ENCODE measurements at regions not wholly inside any gene's neighbourhood (a gene's known extent, or its start where the extent isn't known, plus 50 kb on each side); places are given as distances from the start of the nearest gene placed in this dataset.

DNA sequence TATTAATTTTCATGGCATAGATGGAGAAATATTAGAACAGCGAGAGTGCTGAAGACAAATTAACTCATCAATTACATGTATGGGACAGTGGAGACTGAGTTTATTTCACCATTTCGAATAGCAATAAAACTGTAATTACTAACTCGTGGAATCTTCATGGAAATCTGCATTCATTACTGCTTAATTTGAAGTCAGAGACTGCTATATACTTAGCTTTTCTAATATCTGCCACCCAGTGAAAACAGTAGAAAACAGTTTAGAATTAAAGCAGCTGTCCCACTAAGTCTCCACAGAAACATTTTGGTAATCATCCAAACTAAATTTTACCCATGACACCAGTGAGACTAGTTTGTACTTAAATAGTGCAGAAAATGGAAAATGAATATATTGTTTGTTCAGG, 56.8 kb downstream of the IZUMO3 start:
- DNase-seq: no peak

DNA sequence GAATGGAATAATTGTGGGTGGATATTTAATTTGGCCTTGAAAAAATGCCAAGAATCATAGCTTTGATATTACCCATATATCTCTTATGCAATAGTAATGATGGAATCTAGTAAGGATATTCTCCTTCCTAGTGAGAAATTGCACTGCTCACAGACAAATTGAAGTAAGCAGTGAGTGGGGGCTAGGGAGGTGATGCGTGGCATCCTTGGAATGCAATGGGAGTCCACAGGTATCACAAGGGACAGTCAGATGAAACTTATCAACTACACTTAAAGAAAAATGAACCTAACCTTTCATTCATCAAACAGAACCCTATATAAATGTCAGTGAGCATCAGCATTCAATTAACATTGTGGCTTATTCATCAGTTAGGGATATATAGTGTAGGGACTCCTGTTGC, 57.8 kb downstream of the IZUMO3 start:
- no peak for DNase-seq

GRCh38 chr9:24487250-24487861, 58.3 kb downstream of the IZUMO3 start:
- no peak for DNase-seq

- peak in 1 of 2 experiments; percentile 19 for DNase-seq
Observed at GRCh38 chr9:24479361-24480059, 66.2 kb downstream of the IZUMO3 start.

- no peak for DNase-seq
Observed at GRCh38 chr9:24464319-24464951, 81.3 kb downstream of the IZUMO3 start.

DNA sequence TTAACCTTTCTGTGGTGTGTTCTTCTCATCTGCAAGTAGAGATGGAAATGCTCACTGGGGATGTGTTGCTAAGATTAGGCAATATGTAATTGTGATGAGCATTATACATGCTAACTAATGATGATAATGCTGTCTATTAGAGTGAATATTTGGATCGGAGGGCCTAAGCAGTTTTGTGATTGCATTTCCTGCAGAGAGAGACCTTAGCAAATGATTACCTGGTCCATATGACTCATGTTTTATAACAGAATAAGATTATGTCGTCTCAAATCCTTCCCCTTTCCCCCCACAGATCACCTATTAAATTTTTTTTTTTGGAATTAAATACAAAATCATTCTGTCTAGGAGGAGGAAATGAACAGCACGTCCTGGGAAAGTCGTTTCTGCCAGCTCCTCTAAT, 82.7 kb downstream of the IZUMO3 start:
- no peak for DNase-seq

DNA sequence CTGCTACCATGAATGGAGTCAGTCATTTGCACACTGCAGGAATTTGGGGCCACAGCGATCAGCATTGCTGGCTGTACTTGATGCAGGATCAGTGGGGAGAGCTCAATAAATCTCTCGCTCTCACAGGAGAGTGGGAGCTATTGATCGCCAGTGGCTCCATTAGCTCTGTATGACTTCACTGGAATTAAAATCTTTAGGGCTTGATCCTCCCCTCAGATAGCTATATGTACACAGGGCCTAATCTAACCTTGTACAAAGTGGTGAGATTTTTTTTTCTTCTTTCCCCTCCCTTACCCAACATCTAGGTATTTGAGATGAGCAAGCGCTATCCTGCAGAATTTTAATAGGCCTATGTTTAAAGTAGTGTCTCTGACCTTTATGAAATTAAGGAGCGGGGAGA, 84.9 kb downstream of the IZUMO3 start:
- DNase-seq: no peak

- DNase-seq: no peak
Observed at GRCh38 chr9:24459953-24460352, 85.7 kb downstream of the IZUMO3 start.

DNA sequence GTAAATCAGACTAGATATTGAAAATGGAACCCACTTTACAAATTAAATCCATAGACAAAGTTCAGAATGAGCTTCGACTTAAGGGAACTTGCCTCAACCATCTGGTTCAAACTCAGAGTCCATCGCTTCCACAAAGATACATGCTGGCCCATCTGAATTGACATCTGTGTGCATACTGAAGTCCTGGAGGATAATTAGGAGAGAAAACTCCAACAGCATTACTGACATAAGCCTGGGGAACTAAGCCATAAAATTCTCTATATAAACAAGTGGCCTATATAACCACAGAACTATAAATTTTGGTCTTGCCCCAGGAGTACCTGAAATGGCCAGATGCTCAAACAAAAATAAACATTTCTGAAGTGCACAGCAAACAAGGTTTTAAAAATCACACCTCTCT, 94.4 kb downstream of the IZUMO3 start:
- no peak for DNase-seq

- DNase-seq: no peak
Observed at GRCh38 chr9:24449976-24450375, 95.7 kb downstream of the IZUMO3 start.

DNA sequence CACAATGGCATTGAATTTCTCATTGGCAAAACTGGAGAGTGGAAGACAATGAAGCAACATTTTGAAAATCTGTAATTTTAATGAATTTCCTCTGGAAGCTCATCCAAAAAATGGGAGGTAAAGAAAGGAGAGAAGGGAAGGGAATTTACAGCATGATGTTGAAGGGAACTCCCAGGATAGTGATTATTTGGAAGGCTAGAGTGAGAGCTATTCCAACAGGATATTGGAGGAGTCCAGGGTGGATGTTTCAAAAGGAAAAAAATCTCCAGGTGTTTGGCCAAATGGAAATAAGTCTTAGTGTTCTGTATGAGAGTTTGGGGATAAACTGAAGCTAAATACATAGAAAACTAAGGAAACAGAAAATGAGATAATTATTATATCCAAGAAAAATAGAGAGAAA, 106.2 kb downstream of the IZUMO3 start:
- no peak for DNase-seq

DNA sequence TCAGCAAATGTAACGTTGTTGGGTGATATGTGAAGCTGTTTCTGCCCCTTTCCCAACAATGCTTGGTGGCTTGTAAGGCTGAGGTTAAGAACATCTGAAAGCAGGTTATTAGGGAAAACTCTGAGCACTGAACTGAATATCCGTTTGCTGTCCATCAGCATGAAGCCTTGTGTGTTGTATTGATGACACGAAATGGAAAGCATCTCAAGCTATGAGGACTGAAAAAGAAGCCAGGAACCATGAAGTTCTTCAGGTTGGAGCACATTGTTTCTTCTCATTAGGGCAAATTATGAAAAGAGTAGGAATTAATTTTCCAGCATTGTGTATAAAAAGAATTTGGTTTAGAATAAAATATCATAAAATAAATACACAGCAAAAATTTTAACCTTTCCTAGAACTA, 106.8 kb downstream of the IZUMO3 start:
- no peak for DNase-seq

GRCh38 chr9:24436761-24437160, 108.9 kb downstream of the IZUMO3 start:
- no peak for DNase-seq

- no peak for DNase-seq
Observed at GRCh38 chr9:24434183-24434582, 111.5 kb downstream of the IZUMO3 start.

DNA sequence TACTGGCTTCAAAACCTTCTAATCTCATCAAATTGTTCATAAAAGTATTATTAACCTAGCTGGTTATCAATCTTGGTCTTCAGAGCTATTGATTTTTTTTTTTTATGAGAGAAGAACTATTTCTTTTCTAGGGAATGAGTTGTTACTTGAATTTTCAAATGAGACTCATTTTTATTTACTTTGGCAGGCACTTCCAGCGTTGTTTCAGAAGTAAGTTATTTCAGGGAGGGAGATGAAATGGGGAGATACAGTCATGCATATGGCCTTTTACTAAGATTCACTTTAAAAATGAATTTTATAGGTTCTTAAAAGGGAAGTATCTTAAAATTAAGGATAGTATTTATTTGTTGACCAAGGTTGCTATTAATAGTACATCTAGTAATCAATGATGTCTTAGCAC, 129.6 kb downstream of the IZUMO3 start:
- DNase-seq: no peak

- DNase-seq: no peak
Observed at GRCh38 chr9:24413651-24414050, 132.0 kb downstream of the IZUMO3 start.

DNA sequence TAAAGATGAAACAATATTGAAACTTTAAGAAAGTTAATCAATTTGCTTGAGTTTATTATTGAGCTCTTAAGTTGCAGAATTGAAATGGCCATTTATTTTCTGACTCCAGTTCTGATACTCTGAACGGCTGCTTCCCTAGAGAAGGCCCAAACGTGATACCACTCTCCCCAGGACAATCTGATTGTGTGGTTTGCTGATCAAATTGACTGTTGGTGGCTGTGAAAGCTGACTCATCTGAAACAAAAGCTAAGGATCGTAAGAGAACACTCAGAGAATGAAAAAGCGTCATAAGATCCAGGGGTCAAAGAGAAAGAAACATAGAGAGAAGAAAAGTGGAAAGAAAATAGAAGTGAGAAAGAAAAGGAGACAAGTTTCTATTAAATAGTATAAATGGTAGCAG, 147.2 kb downstream of the IZUMO3 start:
- DNase-seq: no peak

DNA sequence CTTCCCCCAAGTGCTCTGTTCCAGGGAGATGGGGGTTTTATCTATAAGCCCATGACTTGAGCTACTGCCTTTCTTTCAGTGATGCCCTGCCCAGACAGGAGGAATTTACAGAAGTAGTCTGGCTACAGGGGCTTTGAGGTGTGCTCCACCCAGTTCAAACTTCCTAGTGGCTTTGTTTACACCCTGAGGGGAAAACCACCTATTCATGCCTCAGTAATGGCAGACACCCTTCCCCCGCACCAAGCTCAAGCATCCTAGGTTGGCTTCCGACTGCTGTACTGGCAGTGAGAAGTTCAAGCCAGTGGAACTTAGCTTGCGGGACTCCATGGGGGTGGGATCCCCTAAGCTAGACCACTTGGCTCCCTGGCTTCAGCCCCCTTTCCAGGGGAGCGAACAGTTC, 154.6 kb downstream of the IZUMO3 start:
- DNase-seq: no peak

DNA sequence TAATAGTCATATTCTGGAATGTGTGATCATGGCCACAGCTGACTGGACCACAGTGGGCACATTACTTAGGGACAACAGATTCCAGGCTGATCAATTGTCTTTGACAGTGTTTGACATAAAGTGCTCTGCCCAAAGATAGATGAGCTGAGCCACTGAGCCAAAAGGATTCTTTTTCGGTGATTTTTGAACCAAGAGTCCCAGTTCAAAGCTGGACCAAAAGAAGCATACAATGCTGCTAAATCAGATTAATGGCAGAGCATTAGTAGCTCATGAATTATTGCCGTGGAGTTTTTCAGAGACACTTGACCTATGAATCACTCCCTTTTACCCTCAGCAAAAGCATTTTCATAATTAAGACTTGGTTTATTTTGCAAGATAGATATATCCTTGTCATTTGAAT, 160.6 kb downstream of the IZUMO3 start:
- DNase-seq: no peak

DNA sequence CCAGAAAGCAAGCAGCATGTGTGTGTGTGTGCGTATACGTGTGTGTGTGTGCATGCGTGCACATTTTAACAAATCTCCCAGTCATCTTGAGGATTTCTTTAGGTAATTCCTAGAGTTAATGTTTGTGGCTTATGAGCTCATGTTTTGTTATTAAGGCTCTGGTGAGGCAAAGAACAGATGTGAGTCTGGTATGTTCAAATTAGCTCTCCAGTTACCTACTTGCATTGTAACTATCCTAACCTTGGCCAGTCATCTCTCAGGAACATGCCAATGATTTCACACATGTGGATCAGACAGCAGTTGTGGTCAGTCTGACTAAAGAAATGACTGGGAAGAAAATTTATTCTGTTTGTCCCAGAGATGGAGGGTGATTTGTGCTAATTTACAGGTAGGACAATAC, 163.1 kb downstream of the IZUMO3 start:
- DNase-seq: no peak

DNA sequence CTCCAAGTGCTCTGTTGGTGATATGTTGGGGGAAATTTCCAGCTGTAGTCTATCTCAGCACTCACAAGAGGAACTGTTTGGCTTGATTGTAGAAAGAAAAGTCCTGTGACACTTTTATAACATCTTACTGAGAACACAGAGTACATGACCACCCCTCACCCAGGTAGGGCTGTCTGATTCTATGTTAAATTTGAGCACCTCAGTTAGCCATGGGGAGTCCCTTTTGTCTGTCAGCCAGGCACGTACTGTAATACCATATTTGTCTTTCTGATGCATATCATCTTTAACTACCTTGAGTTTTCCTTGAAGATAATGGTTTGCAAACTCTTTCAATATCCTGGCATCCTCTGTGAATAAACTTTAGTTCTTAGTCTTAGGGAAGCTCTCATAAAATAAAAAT, 164.5 kb downstream of the IZUMO3 start:
- no peak for DNase-seq

DNA sequence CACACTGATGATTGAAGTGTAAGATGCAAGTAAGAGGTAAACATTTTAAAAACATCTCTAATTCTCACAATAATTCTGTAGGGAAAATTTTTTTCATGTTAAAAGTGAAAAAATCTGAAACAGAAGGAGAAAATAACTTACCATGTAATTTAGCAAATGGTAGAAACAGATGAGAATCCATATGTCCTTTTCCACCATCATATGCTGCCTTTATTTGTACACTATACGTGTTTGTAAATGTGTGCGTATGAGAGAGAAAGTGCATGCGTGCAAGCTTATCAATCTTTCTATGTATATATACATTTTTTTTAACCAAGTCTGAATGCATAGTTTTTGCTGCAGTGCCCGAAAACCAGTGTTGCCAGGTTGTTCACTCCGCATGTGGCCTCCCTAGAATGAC, 186.7 kb downstream of the IZUMO3 start:
- DNase-seq: no peak

DNA sequence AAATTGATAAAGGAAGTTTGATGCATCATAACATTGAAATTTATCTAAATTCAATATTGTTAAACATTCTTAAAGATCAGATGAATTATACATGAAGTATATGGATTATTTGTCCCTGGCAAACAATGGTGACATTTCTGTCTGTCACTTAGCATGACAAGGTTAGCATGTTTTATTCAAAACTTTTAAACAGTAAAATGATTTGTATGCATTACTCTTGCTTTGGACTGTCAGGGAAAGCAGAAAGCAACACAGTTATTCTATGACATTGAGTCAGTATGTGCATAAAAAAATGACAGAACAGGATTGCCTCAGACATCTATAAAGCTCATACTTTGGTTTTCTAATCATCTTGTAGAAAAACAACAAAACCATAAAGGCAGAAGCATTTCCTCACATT, 193.7 kb downstream of the IZUMO3 start:
- no peak for DNase-seq

- peak in 1 of 2 experiments; percentile 12 for DNase-seq
Observed at GRCh38 chr9:24351258-24351657, 194.4 kb downstream of the IZUMO3 start.

GRCh38 chr9:24342457-24342856, 203.2 kb downstream of the IZUMO3 start:
- no peak for DNase-seq
